ENCODE measurements at regions not wholly inside any gene's neighbourhood (a gene's known extent, or its start where the extent isn't known, plus 50 kb on each side); places are given as distances from the start of the nearest gene placed in this dataset.
"Not testable (repeated sequence)": the region's sequence is repeated elsewhere in the genome, so short reads cannot be mapped to it uniquely, and the experiment has no call there.

- TF ChIP-seq, protein P1, sequence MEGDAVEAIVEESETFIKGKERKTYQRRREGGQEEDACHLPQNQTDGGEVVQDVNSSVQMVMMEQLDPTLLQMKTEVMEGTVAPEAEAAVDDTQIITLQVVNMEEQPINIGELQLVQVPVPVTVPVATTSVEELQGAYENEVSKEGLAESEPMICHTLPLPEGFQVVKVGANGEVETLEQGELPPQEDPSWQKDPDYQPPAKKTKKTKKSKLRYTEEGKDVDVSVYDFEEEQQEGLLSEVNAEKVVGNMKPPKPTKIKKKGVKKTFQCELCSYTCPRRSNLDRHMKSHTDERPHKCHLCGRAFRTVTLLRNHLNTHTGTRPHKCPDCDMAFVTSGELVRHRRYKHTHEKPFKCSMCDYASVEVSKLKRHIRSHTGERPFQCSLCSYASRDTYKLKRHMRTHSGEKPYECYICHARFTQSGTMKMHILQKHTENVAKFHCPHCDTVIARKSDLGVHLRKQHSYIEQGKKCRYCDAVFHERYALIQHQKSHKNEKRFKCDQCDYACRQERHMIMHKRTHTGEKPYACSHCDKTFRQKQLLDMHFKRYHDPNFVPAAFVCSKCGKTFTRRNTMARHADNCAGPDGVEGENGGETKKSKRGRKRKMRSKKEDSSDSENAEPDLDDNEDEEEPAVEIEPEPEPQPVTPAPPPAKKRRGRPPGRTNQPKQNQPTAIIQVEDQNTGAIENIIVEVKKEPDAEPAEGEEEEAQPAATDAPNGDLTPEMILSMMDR (IDR thresholded peaks at IDR 0.05; ENCODE audit: control insufficient read depth, insufficient read depth, low read depth, low read length, missing control alignments), result no peak
- H3K4me3 ChIP-seq (ENCODE audit: control insufficient read depth, low read depth, low read length), result no peak overlapping the region
- DNase-seq (ENCODE audit: low read depth), result no peak
These were observed 1270.8 kb downstream of the ROBO1 start for GRCh38 chr3:78497021-78497420.

DNA sequence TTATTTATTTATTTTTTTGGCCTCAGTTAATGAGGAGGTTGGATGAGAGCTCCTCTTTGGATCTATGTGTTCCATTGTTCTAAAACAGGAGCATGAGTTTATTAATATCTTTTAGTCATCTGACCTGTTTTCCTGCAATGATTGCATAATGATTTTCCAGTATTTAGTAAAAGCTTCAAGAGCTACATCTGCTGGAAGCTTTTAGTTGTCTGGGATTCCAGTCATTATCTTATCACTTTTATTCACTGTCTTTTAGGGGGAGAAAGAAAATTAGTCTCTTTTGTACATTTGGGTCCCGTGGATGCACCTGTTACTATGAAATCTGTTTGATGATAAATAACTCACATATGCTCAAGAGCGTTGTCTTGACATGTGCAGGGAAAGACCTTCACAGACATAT lies 1270.0 kb downstream of the ROBO1 start:
- no peak overlapping the region for H3K4me3 ChIP-seq (ENCODE audit: control insufficient read depth, low read depth, low read length)
- peak; percentile 8 for DNase-seq (ENCODE audit: low read depth)
- TF ChIP-seq, protein P1 (IDR thresholded peaks at IDR 0.05; ENCODE audit: control insufficient read depth, insufficient read depth, low read depth, low read length, missing control alignments), result peak; percentile 25

DNA sequence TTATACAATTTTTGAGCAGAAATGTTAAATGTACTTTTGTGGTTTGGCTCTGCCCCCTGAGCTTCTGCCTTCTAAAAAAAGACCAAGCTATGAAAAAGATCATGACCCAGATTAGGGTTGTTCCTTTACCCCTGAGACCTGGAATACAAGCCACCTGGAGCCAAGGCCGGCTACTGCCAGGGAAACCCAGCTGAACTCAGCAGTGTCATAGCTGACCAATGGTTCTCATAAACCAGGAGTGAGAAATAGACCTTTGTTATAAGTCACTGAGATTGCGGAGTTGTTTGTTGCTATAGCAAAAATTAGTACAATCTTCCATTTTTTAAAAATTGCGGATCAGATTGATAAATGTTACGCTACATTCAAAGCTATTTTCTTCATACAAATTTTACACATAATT lies 1261.7 kb downstream of the ROBO1 start:
- peak; percentile 5 for DNase-seq (ENCODE audit: low read depth)
- TF ChIP-seq, protein P1 (IDR thresholded peaks at IDR 0.05; ENCODE audit: control insufficient read depth, insufficient read depth, low read depth, low read length, missing control alignments), result no peak
- H3K4me3 ChIP-seq (ENCODE audit: control insufficient read depth, low read depth, low read length), result no peak overlapping the region

- peak; percentile 65 for DNase-seq (ENCODE audit: low read depth)
- TF ChIP-seq, protein P1 (IDR thresholded peaks at IDR 0.05; ENCODE audit: control insufficient read depth, insufficient read depth, low read depth, low read length, missing control alignments), result no peak
These were observed 1261.1 kb downstream of the ROBO1 start for GRCh38 chr3:78506581-78507195.

DNA sequence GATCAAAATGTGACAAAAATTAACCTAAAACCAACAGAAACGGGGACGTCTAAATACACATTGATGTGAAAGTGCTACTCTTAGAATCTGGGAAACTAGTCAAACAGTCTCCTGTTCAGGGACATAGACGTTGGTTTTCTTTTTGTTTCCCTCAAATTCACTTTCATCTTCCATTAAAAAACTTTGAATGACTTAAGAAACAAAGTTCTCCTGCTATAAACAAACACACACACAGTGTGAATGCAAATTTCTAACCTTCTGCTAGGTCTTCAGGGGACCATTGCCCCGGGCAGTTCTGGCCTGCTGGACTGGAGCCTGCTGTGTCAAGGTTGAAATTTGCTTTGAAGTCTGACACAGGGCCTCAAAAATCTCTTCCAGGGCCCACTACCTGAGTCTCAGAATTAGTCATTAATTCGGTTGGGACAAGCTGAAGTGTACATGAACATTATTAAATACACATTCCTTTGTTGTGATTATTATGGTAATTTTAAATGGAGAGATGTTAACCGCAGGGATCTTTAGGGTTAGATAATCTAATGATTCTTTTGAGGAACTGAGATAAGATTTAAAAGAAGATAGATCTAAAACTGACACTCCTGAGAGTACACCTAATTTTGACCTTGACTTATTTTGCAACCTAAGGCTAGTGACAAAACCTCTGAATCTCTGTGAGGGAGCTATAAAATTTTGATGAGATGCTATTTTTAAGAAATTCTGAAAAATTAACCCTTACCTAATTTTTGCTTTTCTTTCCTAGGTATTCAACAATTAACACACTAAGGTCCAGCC lies 1260.4 kb downstream of the ROBO1 start:
- TF ChIP-seq, protein P1 (IDR thresholded peaks at IDR 0.05; ENCODE audit: control insufficient read depth, insufficient read depth, low read depth, low read length, missing control alignments), result no peak
- H3K4me3 ChIP-seq (ENCODE audit: control insufficient read depth, low read depth, low read length), result no peak overlapping the region
- no peak for DNase-seq (ENCODE audit: low read depth)

More at GRCh38 chr3:78506581-78507195, 1261.1 kb downstream of the ROBO1 start:
- H3K4me3 ChIP-seq (ENCODE audit: control insufficient read depth, low read depth, low read length), result no peak overlapping the region

- DNase-seq (ENCODE audit: low read depth), result no peak
- TF ChIP-seq, protein P1 (IDR thresholded peaks at IDR 0.05; ENCODE audit: control insufficient read depth, insufficient read depth, low read depth, low read length, missing control alignments), result no peak
These were observed 1256.0 kb downstream of the ROBO1 start for GRCh38 chr3:78511840-78512239.

DNA sequence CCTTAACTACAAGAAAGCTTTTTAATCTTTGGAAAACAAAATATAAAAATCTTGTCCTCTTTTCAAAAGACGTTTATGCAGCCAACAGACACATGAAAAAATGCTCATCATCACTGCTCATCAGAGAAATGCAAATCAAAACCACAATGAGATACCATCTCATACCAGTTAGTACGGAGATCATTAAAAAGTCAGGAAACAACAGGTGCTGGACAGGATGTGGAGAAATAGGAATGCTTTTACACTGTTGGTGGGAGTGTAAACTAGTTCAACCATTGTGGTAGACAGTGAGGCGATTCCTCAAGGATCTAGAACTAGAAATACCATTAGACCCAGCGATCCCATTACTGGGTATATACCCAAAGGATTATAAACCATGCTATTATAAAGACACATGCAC lies 1255.0 kb downstream of the ROBO1 start:
- not testable (repeated sequence) for H3K4me3 ChIP-seq (ENCODE audit: control insufficient read depth, low read depth, low read length); DNase-seq (ENCODE audit: low read depth)

More at GRCh38 chr3:78511840-78512239, 1256.0 kb downstream of the ROBO1 start:
- H3K4me3 ChIP-seq (ENCODE audit: control insufficient read depth, low read depth, low read length), result no peak overlapping the region

Data from AG09309 (cell line).